ENCODE measurements at regions not wholly inside any gene's neighbourhood (a gene's known extent, or its start where the extent isn't known, plus 50 kb on each side); places are given as distances from the start of the nearest gene placed in this dataset.

DNA sequence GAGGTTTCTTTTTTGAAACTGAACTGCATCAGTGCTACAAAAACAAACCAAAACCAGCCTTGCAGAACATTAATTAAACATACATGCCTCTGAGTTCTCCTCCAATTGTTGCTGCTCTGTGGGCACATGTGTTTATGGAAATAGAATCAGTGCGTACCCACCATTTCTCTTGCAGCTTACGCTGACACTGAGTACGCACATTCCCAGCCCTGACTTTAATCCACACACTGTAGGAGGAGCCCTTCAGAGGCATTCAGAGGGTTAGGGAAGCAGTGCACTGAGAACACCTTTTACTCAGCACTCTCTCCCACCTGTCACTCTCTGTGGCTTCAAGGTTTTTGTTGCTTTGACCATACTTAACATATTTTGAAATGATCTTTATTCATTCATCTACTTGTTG lies 250.5 kb upstream of the PWP1 start:
- Mint-ChIP-seq H3K4me3 (no peak overlapping the region), H3K9me3 (no peaks in the 10 kb centered on the region), H3K4me1 (peaks cover 25% of the 10 kb centered on the region), H3K27me3 (ENCODE audit: insufficient read depth, low read depth, poor library complexity) (peaks cover under 1% of the 10 kb centered on the region), H3K27ac (no peak overlapping the region), H3K36me3 (ENCODE audit: low read depth) (no peaks in the 10 kb centered on the region; the same call in 2 of the 3 replicates)
- Histone ChIP-seq H3K36me3 (ENCODE audit: insufficient read depth) (no peaks in the 10 kb centered on the region), H4K20me1 (replicated peaks; ENCODE audit: insufficient read depth) (no peaks in the 10 kb centered on the region), H3K79me2 (replicated peaks; ENCODE audit: insufficient read depth) (no peaks in the 10 kb centered on the region), H3F3A (replicated peaks; ENCODE audit: low read depth) (no peaks in the 10 kb centered on the region), H2AFZ (no peak overlapping the region), H3K4me3 (no peak overlapping the region), H3K27ac (ENCODE audit: low read depth) (no peak overlapping the region), H3K4me2 (no peak overlapping the region), H3K9me2 (ENCODE audit: insufficient read depth) (no peaks in the 10 kb centered on the region), H3K4me1 (ENCODE audit: insufficient read depth) (peaks cover 19% of the 10 kb centered on the region), H3K27me3 (ENCODE audit: insufficient read depth) (no peaks in the 10 kb centered on the region)
- peak; percentile 60 for ATAC-seq
- peak; percentile 34 for DNase-seq (ENCODE audit: low spot score)
- no peak for TF ChIP-seq ZNF331 (CRISPR knock-in tag; IDR thresholded peaks at IDR 0.05; ENCODE audit: low read depth)
- no peak for TF ChIP-seq REST (IDR thresholded peaks at IDR 0.05; ENCODE audit: unreplicated experiment)

GRCh38 chr12:107435520-107435919 lies 250.1 kb upstream of the PWP1 start:
- H3K9me3 Mint-ChIP-seq = no peaks in the 10 kb centered on the region
- H3K36me3 ChIP-seq (ENCODE audit: insufficient read depth) = no peaks in the 10 kb centered on the region
- peaks cover 21% of the 10 kb centered on the region for H3K4me1 ChIP-seq (ENCODE audit: insufficient read depth)
- no peak for DNase-seq (ENCODE audit: low spot score)
- no peaks in the 10 kb centered on the region for H3K79me2 ChIP-seq (replicated peaks; ENCODE audit: insufficient read depth)
- H3K4me3 Mint-ChIP-seq = no peak overlapping the region
- H3K4me1 Mint-ChIP-seq = peaks cover 29% of the 10 kb centered on the region
- no peak for ATAC-seq
- no peak overlapping the region for H2AFZ ChIP-seq
- TF ChIP-seq ZNF114 (CRISPR knock-in tag; IDR thresholded peaks at IDR 0.05) (no peak), CREB1 (CRISPR knock-in tag; IDR thresholded peaks at IDR 0.05; ENCODE audit: low read depth) (no peak)
- H3F3A ChIP-seq (replicated peaks; ENCODE audit: low read depth) = no peaks in the 10 kb centered on the region
- H3K36me3 Mint-ChIP-seq (ENCODE audit: low read depth) = no peaks in the 10 kb centered on the region; the same call in 2 of the 3 replicates
- H3K4me2 ChIP-seq = no peak overlapping the region
- H3K27me3 Mint-ChIP-seq (ENCODE audit: insufficient read depth, low read depth, poor library complexity) = peaks cover 5% of the 10 kb centered on the region
- no peaks in the 10 kb centered on the region for H3K27me3 ChIP-seq (ENCODE audit: insufficient read depth)
- no peaks in the 10 kb centered on the region for H3K9me2 ChIP-seq (ENCODE audit: insufficient read depth)
- no peak overlapping the region for H3K4me3 ChIP-seq
- H3K27ac ChIP-seq (ENCODE audit: low read depth) = no peak overlapping the region
- no peak overlapping the region for H3K27ac Mint-ChIP-seq
- H4K20me1 ChIP-seq (replicated peaks; ENCODE audit: insufficient read depth) = no peaks in the 10 kb centered on the region

- H3K79me2 ChIP-seq (replicated peaks; ENCODE audit: insufficient read depth) = no peaks in the 10 kb centered on the region
- no peaks in the 10 kb centered on the region for H4K20me1 ChIP-seq (replicated peaks; ENCODE audit: insufficient read depth)
- ATAC-seq = peak; percentile 19; the same call in 2 of the 3 replicates
- peaks cover 5% of the 10 kb centered on the region for H3K27me3 Mint-ChIP-seq (ENCODE audit: insufficient read depth, low read depth, poor library complexity)
- H3K4me3 ChIP-seq = no peak overlapping the region
- H3K36me3 Mint-ChIP-seq (ENCODE audit: low read depth) = no peaks in the 10 kb centered on the region; the same call in 2 of the 3 replicates
- no peaks in the 10 kb centered on the region for H3K27me3 ChIP-seq (ENCODE audit: insufficient read depth)
- no peaks in the 10 kb centered on the region for H3F3A ChIP-seq (replicated peaks; ENCODE audit: low read depth)
- H3K9me2 ChIP-seq (ENCODE audit: insufficient read depth) = no peaks in the 10 kb centered on the region
- H3K4me1 ChIP-seq (ENCODE audit: insufficient read depth) = peaks cover 21% of the 10 kb centered on the region
- peak overlapping the region; percentile 71; the same call in 1 of the 2 replicates for H3K27ac Mint-ChIP-seq
- no peaks in the 10 kb centered on the region for H3K36me3 ChIP-seq (ENCODE audit: insufficient read depth)
- H3K4me2 ChIP-seq = no peak overlapping the region
- no peak overlapping the region for H3K27ac ChIP-seq (ENCODE audit: low read depth)
- DNase-seq (ENCODE audit: low spot score) = peak; percentile 81
- no peaks in the 10 kb centered on the region for H3K9me3 Mint-ChIP-seq
- no peak overlapping the region for H3K4me3 Mint-ChIP-seq
- peaks cover 30% of the 10 kb centered on the region for H3K4me1 Mint-ChIP-seq
- no peak overlapping the region for H2AFZ ChIP-seq
- TF ChIP-seq STAT1 (IDR thresholded peaks at IDR 0.05; ENCODE audit: unreplicated experiment) (no peak), CREB1 (CRISPR knock-in tag; IDR thresholded peaks at IDR 0.05; ENCODE audit: low read depth) (no peak), ZNF462 (CRISPR knock-in tag; IDR thresholded peaks at IDR 0.05) (no peak)
These were observed 249.2 kb upstream of the PWP1 start for GRCh38 chr12:107436376-107436775.

Measured in GM23338 (cell line).